ENCODE measurements at regions not wholly inside any gene's neighbourhood (a gene's known extent, or its start where the extent isn't known, plus 50 kb on each side); places are given as distances from the start of the nearest gene placed in this dataset.

GRCh38 chr12:62098132-62098531 lies 162.1 kb upstream of the USP15 start:
- no peak for TF ChIP-seq CTCF (IDR thresholded peaks at IDR 0.05)
- no peak for TF ChIP-seq EZH2 (IDR thresholded peaks at IDR 0.05)
- no peak for TF ChIP-seq EZH2phosphoT487 (IDR thresholded peaks at IDR 0.05)
